ENCODE measurements at regions not wholly inside any gene's neighbourhood (a gene's known extent, or its start where the extent isn't known, plus 50 kb on each side); places are given as distances from the start of the nearest gene placed in this dataset.

GRCh38 chr17:416293-417206 lies 63.9 kb upstream of the RPH3AL start:
- TF ChIP-seq EZH2 (IDR thresholded peaks at IDR 0.05; ENCODE audit: borderline replicate concordance, insufficient read depth, low read length, poor library complexity, severe bottlenecking) (no peak), CTCF (IDR thresholded peaks at IDR 0.05; ENCODE audit: poor library complexity, severe bottlenecking) (no peak), REST (IDR thresholded peaks at IDR 0.05; ENCODE audit: borderline replicate concordance) (no peak), RAD21 (conservative IDR thresholded peaks at IDR 0.05) (no peak), POLR2AphosphoS5 (IDR thresholded peaks at IDR 0.05) (no peak), EP300 (conservative IDR thresholded peaks at IDR 0.05; ENCODE audit: poor library complexity, severe bottlenecking) (no peak)

Data from neural cell (in vitro differentiated cells).